GM12864 (cell line): ENCODE measurements at regions not wholly inside any gene's neighbourhood (a gene's known extent, or its start where the extent isn't known, plus 50 kb on each side); places are given as distances from the start of the nearest gene placed in this dataset.

ENCODE experiments used
- DNase-seq: peaks from one replicate; pipeline ENCODE4 v3.0.0-alpha.2; 2011; ENCODE audit warnings: low read depth
- H3K4me3 ChIP-seq: 2 replicates; pipeline ENCODE4 v1.5.1; 2011; ENCODE audit warnings: mild to moderate bottlenecking, low read depth, low read length, control low read depth
- CTCF ChIP-seq: IDR thresholded peaks from 2 replicates; pipeline ENCODE4 v1.5.1; 2011; ENCODE audit warnings: low read depth, mild to moderate bottlenecking, moderate library complexity, low read length, control low read depth, inconsistent platforms; ENCODE audit errors: missing control alignments

DNA sequence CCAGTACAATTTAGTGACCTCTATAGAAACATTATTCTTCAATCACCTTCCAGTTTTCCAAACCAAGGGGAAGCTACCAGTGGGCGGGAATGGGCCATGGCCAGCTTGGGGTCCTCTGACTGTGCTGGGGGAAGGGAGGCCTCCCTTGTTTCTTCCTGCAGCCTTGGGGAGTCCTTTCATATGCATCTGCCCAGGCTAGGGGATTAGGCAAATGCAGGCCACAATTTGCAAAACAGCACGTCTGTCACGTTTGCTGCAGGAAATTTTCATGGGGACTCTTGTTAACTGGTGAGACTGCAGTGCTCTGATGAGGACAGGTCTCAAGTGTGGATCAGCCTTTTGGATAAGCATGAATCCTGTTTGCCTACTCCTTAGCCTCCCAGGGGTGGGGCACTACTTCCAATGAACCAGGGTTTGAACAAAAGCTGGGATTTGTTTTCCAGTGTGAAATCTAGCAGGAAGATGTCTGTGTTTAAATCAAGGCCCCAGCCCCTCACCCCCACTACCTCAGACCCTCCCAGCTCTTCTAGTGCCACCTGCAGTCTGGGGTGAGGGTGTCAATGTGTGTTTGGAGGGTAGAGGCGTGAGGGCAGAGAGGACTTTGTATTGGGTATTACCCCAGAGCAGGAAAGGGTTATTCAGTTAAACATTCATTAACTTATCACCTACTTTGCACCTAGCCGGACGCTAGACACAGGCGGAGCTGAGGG, 219.9 kb downstream of the OPA1 start:
- no peak for TF ChIP-seq CTCF
- DNase-seq: no peak
- no peak overlapping the region for H3K4me3 ChIP-seq

- TF ChIP-seq CTCF: no peak
- DNase-seq: no peak
- no peak overlapping the region for H3K4me3 ChIP-seq
These were observed 220.5 kb downstream of the OPA1 start for GRCh38 chr3:193813501-193813830.

- no peak for DNase-seq
- no peak overlapping the region for H3K4me3 ChIP-seq
- TF ChIP-seq CTCF: no peak
These were observed 221.3 kb downstream of the OPA1 start for GRCh38 chr3:193814166-193814892.

DNA sequence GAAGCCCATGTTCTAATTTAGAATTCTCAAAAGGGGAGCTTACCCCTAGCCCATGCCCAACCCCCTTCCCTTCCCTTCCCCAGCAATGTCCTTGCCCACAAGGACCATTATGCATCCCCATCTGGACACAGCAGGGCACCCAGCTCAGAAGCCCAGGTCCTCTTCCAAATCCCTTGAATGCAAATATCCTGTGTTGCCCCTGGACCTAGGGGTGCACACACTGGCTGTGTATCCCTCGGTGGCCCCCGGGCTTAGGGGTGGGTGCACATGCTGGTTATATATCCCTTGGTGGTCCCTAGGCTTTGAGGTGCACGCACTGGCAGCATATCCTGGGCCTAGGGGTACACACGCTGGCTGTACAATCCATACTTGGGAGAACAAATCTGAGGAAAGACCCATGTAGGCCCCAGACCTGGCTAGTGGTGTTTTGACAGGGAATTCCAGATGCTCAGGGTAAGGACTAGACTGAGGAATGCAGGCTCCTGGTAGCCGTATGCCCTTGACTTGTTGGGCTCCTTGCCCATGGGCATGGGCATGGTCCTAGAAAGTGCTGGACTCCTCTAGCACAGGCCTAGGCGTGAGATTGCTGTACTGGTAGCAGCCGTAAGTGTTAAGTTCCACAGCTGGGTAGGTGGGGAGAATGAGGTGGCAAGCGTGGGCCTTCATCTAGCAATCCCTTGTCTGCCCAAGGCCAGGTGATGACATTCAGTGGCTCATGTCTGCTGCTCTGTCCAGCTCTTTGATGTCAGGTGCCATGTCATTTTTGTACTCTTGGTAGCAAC, 222.4 kb downstream of the OPA1 start:
- no peak for TF ChIP-seq CTCF
- H3K4me3 ChIP-seq: no peak overlapping the region
- no peak for DNase-seq

GRCh38 chr3:193816028-193816395, 223.0 kb downstream of the OPA1 start:
- DNase-seq: no peak
- TF ChIP-seq CTCF: no peak
- H3K4me3 ChIP-seq: no peak overlapping the region

GRCh38 chr3:193816656-193817311, 223.8 kb downstream of the OPA1 start:
- H3K4me3 ChIP-seq: no peak overlapping the region
- no peak for DNase-seq
- TF ChIP-seq CTCF: no peak
